Left lung (tissue), 4 donors: ENCODE measurements at regions not wholly inside any gene's neighbourhood (a gene's known extent, or its start where the extent isn't known, plus 50 kb on each side); places are given as distances from the start of the nearest gene placed in this dataset.

ENCODE experiments used
- ATAC-seq: fragments of 200-7000 bp; cut with Tn5 transposase; one replicate; pipeline ENCODE4 v1.9.1; 2020; ENCODE audit warnings: moderate library complexity
- DNase-seq, 4 donors: peaks; one replicate each; pipeline ENCODE4 v3.0.0-alpha.2; 2013 to 2020
- H3K27ac ChIP-seq, 2 donors: fragments of 200-600 bp; sonication (generic) in 1 of 2; one replicate each; pipeline versions ENCODE4 v1.5.0 to v1.8.0; 2020 to 2021
- H3K27me3 ChIP-seq, 2 donors: fragments of 200-600 bp; sonication (generic) in 1 of 2; one replicate each; pipeline versions ENCODE4 v1.5.0 to v1.8.0; 2020 to 2021
- H3K36me3 ChIP-seq, 2 donors: fragments of 200-600 bp; sonication (generic) in 1 of 2; one replicate each; pipeline versions ENCODE4 v1.5.0 to v1.8.0; 2020 to 2021
- H3K4me1 ChIP-seq, 2 donors: fragments of 200-600 bp; one replicate each; pipeline ENCODE4 v1.8.0; 2021
- H3K4me3 ChIP-seq, 2 donors: fragments of 200-600 bp; sonication (generic) in 1 of 2; one replicate each; pipeline versions ENCODE4 v1.5.0 to v1.8.0; 2020 to 2021; ENCODE audit warnings: mild to moderate bottlenecking in 1 of 2
- H3K9me3 ChIP-seq, 2 donors: fragments of 200-600 bp; sonication (generic) in 1 of 2; one replicate each; pipeline versions ENCODE4 v1.5.0 to v1.8.0; 2020 to 2021
- intact Hi-C, 2 donors: fragments of 100-400 bp; cut with DNase I; formaldehyde crosslinking; loops; one replicate each; pipeline versions ENCODE4 v1.11.2 to v1.14.2; 2022
- TF ChIP-seq, protein P1 (sequence below), 2 donors: fragments of 200-600 bp; sonication (generic) in 1 of 2; IDR thresholded peaks; one replicate each; pipeline versions ENCODE4 v1.5.0 to v1.8.0; 2021; ENCODE audit warnings: antibody characterized with exemption in 2 of 2
- donor health status: DM: no; HTN: yes; CAD: no.
- donor health status: DM: no; HTN: no; CAD: no.

- Histone ChIP-seq H3K4me3 (no peak overlapping the region), H3K27me3 (no peaks in the 10 kb centered on the region), H3K36me3 (no peaks in the 10 kb centered on the region), H3K4me1 (peaks cover 0 to 3% of the 10 kb centered on the region in 2 donors), H3K9me3 (no peaks in the 10 kb centered on the region), H3K27ac (no peak overlapping the region)
- TF ChIP-seq, protein P1, sequence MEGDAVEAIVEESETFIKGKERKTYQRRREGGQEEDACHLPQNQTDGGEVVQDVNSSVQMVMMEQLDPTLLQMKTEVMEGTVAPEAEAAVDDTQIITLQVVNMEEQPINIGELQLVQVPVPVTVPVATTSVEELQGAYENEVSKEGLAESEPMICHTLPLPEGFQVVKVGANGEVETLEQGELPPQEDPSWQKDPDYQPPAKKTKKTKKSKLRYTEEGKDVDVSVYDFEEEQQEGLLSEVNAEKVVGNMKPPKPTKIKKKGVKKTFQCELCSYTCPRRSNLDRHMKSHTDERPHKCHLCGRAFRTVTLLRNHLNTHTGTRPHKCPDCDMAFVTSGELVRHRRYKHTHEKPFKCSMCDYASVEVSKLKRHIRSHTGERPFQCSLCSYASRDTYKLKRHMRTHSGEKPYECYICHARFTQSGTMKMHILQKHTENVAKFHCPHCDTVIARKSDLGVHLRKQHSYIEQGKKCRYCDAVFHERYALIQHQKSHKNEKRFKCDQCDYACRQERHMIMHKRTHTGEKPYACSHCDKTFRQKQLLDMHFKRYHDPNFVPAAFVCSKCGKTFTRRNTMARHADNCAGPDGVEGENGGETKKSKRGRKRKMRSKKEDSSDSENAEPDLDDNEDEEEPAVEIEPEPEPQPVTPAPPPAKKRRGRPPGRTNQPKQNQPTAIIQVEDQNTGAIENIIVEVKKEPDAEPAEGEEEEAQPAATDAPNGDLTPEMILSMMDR (IDR thresholded peaks at IDR 0.05), result no peak
- DNase-seq (no peak), ATAC-seq (no peak)
- intact Hi-C loops, result no loop called here
Observed at GRCh38 chr1:239536165-239536849, 149.9 kb downstream of the CHRM3 start.

DNA sequence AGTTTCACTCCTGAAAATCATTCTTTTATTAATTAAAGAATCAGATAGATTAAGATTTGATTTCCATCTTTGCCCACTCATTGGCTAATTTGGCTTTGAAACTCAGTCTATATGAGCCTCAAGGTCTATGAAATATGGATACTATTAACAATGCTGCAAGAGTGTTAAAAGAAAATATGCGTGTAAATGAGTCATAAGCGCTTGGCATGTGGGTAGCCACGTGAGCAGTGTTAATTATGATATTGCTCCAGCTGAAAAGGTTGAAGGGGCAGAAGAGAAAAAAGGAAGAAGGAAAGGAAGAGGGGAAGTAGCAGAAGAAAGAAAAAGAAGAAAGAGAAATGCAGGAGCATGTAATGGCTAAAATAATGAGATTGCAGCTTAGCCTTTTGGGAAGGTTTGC is 151.4 kb downstream of the CHRM3 start:
- Histone ChIP-seq H3K27me3 (no peaks in the 10 kb centered on the region), H3K27ac (no peak overlapping the region), H3K36me3 (no peaks in the 10 kb centered on the region), H3K4me3 (no peak overlapping the region), H3K4me1 (peaks cover 0 to 3% of the 10 kb centered on the region in 2 donors), H3K9me3 (no peaks in the 10 kb centered on the region)
- intact Hi-C loops, result no loop called here
- TF ChIP-seq, protein P1 (IDR thresholded peaks at IDR 0.05), result no peak
- DNase-seq (no peak), ATAC-seq (no peak)

DNA sequence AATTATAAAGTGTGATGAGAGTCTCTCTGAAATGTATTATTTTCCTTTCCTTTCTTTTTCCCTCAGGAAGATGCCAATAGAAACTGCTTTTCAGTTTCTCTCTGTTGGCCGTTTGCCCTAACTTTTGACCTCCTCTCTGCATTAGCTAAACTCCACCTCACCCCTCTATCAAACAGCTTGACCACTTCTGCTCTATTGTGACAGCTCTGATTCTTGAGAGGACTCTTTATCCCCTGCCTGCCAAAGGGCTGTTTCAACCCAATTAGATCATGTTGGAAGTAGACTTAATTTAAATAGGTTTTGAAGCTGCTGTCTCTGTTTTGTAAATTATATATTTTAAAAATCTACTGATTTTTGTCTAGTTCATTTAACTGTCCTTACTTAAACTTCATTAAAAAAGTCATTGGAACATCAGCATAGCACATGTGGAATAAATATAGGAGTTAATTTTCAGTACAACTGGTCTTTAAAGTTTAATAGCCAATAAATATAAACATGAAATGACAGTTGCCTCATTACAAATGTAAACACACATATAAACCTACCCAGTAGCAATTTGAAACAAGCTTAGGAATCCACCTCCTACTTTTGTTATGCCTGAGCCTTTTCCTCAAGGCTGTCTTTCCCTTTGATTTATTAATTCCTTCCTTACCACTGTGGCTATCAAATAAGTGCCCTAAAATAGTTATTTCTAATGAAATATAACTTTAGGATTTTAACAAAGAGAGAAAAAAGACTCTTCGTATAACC is 152.0 kb downstream of the CHRM3 start:
- DNase-seq (peak in 2 of 4 donors; percentile 22 to 60), ATAC-seq (no peak)
- no peak overlapping the region for H3K4me3 ChIP-seq
- H3K27ac ChIP-seq, result no peak overlapping the region
- H3K27me3 ChIP-seq, result no peaks in the 10 kb centered on the region
- intact Hi-C loops, result no loop called here
- TF ChIP-seq, protein P1 (IDR thresholded peaks at IDR 0.05), result no peak
- peaks cover 0 to 3% of the 10 kb centered on the region in 2 donors for H3K4me1 ChIP-seq
- no peaks in the 10 kb centered on the region for H3K9me3 ChIP-seq
- H3K36me3 ChIP-seq, result no peaks in the 10 kb centered on the region

- H3K27ac ChIP-seq, result no peak overlapping the region
- H3K9me3 ChIP-seq, result no peaks in the 10 kb centered on the region
- no peak for DNase-seq
- H3K36me3 ChIP-seq, result no peaks in the 10 kb centered on the region
- H3K27me3 ChIP-seq, result no peaks in the 10 kb centered on the region
- ATAC-seq, result no peak
- peaks cover 0 to 3% of the 10 kb centered on the region in 2 donors for H3K4me1 ChIP-seq
- TF ChIP-seq, protein P1 (IDR thresholded peaks at IDR 0.05), result no peak
- H3K4me3 ChIP-seq, result no peak overlapping the region
- intact Hi-C loops, result no loop called here
Observed at GRCh38 chr1:239539051-239539450, 152.7 kb downstream of the CHRM3 start.

DNA sequence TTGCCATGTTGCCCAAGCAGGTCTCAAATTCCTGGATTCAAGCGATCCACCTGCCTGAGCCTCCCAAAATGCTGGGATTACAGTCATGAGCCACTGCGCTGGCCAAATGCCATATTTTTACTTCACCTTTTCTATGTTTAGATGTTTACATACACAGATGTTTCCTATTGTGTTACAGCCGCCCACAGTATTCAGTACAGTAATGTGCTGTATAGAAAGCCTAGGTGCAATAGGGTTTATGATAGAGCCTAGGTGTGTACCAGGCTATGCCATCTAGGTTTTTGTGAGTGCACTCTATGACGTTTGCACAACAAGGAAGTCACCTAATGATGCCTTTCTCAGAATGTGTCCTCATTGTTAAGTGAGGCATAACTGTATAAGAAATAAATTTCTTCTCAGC is 153.4 kb downstream of the CHRM3 start:
- Histone ChIP-seq H3K27ac (no peak overlapping the region), H3K4me3 (no peak overlapping the region), H3K36me3 (no peaks in the 10 kb centered on the region), H3K27me3 (no peaks in the 10 kb centered on the region), H3K9me3 (no peaks in the 10 kb centered on the region), H3K4me1 (peaks cover 0 to 3% of the 10 kb centered on the region in 2 donors)
- intact Hi-C loops, result no loop called here
- TF ChIP-seq, protein P1 (IDR thresholded peaks at IDR 0.05), result no peak
- no peak for DNase-seq
- ATAC-seq, result no peak
